PFSK-1 (cell line): ENCODE measurements at regions not wholly inside any gene's neighbourhood (a gene's known extent, or its start where the extent isn't known, plus 50 kb on each side); places are given as distances from the start of the nearest gene placed in this dataset.

ENCODE experiments used
- POLR2AphosphoS5 ChIP-seq: IDR thresholded peaks from 2 replicates; pipeline ENCODE4 v1.6.1; 2012; ENCODE audit warnings: low read depth, mild to moderate bottlenecking, control low read depth, low read length, moderate library complexity
- REST ChIP-seq, 2 experiments: IDR thresholded peaks; 2 replicates each; pipeline versions ENCODE4 v1.6.1 to v1.8.0; 2011 to 2012; ENCODE audit warnings: low read depth in 2 of 2, low read length in 2 of 2, control low read depth in 1 of 2, inconsistent platforms in 1 of 2, mild to moderate bottlenecking in 1 of 2, moderate library complexity in 1 of 2; ENCODE audit not compliant: insufficient read depth in 1 of 2
- SIN3A ChIP-seq: IDR thresholded peaks from 2 replicates; pipeline ENCODE4 v1.6.1; 2012; ENCODE audit warnings: mild to moderate bottlenecking, low read length, moderate library complexity, borderline replicate concordance; ENCODE audit not compliant: insufficient read depth
- TAF1 ChIP-seq: IDR thresholded peaks from 2 replicates; pipeline ENCODE4 v1.6.1; 2012; ENCODE audit warnings: low read length, control low read depth, borderline replicate concordance; ENCODE audit not compliant: insufficient read depth

- TF ChIP-seq POLR2AphosphoS5 (no peak), TAF1 (no peak), REST (IDR thresholded peaks at IDR 0.05; ENCODE audit: insufficient read depth in 1 of 2, low read depth in 2 of 2, low read length in 2 of 2) (no peak), SIN3A (no peak)
Measured at GRCh38 chr20:52004715-52005114, 186.9 kb downstream of the ZFP64 start.
